ENCODE measurements at regions not wholly inside any gene's neighbourhood (a gene's known extent, or its start where the extent isn't known, plus 50 kb on each side); places are given as distances from the start of the nearest gene placed in this dataset.

- TF ChIP-seq CTCF (IDR thresholded peaks at IDR 0.05) (no peak), POLR2AphosphoS5 (IDR thresholded peaks at IDR 0.05; ENCODE audit: insufficient read depth in 1 of 2, low read depth in 1 of 2) (no peak), POLR2A (IDR thresholded peaks at IDR 0.05) (no peak)
Measured at GRCh38 chrY:11293392-11293791, 1407.6 kb upstream of the USP9Y start.

All from vagina (tissue), 2 donors.